ENCODE measurements at regions not wholly inside any gene's neighbourhood (a gene's known extent, or its start where the extent isn't known, plus 50 kb on each side); places are given as distances from the start of the nearest gene placed in this dataset.
A peak's percentile ranks its signal among the peaks of the same experiment; 100 is the strongest.
"Not testable (repeated sequence)": the region's sequence is repeated elsewhere in the genome, so short reads cannot be mapped to it uniquely, and the experiment has no call there.

GRCh38 chr3:139095803-139096466 lies 51.2 kb upstream of the PRR23C start:
- DNase-seq (ENCODE audit: low spot score): no peak

DNA sequence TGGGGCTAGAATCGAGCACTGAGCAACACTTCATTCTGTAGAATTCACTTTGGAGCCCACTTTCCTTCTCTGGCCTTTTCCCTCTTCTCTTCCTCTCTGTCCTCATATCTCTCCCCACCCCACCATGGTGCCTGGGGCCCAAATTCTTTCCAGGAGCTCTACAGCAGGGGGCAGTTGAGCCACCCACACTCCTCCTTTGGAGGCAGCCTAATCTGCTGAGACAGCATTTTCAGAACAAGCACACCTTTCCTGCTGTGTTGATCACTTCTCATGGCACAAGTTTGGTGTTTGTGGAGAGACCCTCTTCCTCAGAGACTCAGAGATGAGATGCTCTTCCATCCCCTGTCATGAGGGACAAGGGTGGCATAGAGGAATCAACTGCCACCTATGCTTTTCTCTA lies 52.0 kb upstream of the PRR23C start:
- DNase-seq (ENCODE audit: low spot score): no peak

DNA sequence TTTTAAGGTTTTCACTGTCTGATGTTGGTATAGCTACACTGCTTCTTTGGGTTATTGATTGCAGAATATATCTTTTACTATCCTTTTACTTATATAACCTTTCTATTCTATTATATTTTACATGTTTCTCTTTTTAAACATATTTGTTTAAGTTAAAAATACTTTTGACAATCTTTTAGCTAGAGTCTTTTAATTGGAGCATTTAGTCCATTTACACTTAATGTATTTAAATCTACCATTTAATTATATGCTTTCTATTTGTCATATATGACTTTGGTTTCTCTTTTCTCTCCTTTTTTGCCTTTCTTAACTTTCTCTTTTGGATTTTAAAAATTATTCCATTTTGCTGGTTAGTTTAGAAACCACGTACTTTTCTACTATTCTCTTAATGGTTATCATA lies 53.7 kb upstream of the PRR23C start:
- no peak for DNase-seq (ENCODE audit: low spot score)

DNA sequence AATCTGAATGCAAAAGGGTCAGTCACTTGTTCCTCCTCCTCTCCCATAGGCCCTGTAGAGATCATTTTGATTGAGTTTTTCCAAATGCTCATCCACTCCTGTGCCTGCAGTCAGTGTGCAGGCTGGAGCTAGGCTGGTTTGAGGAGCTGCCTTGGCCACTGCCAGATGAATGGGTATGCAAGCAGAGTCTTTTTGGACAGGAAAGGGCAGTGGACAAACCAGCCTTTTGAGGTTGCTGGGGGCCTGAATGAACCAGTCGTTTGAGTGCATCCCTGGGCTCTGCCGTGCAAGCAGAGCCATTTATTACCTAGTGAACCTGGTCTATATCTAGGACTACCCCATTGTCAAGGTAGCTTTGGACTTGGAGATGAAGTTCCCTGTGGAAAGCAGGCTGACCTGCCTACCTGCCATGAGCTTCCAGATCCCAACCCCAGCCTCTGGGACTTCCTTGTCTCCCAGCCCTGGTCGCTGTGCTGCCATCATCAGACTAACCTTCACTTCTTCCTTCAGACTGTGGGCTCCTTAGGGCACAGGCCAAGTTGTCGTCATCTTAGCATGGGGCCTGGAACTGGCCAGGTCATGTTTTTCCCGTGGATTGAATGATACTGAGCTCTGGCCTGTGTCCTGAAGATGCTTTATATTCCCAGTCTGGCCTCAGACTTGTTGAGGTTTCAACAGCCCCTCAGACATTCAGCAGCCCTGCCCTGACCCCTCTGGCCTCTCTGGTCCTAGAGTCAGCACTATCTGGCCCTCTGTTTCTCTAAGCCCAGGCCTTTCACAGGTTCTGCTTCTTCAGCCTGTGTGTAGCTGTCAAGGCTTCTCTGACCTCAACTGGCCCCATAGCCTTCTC lies 55.5 kb upstream of the PRR23C start:
- no peak for DNase-seq (ENCODE audit: low spot score)

DNA sequence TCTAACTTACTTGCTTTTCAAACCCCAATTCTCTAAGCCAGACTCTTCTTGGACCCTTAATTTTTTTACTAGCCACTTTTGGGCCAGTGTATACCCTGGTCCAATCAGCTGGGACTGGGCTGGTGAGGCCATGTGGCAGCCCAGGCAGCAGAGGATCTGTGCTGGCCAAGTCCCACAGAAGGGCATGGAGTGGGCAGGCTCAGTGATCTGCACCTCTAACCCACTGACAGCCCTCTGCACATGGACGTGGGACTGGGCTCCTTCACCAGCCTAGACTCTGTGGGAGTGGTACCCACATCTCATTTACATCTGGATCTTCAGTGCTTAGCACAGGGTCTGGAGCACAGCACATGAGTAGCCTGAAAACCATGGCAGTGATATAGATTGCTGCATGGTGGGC lies 56.1 kb upstream of the PRR23C start:
- DNase-seq (ENCODE audit: low spot score): no peak

DNA sequence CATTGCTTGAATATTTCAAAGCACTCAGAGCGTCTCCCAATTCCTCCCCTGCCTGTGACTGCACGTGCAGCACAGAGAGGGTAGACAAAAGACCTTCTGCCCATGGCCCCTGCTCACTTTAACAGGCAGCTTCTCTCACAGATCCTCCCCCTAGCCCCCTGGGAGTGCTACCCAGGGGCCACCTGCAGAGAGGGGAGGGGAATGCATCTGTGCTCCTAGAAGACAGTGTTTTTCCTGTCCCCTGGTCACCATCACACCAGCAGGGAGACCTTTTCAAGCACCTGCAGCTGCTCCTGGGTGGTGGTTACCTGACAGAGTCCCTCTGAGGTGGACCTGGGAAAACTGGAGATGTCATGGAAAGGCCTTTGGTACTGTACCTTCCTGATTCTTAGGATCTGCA lies 56.7 kb upstream of the PRR23C start:
- no peak for DNase-seq (ENCODE audit: low spot score)

DNA sequence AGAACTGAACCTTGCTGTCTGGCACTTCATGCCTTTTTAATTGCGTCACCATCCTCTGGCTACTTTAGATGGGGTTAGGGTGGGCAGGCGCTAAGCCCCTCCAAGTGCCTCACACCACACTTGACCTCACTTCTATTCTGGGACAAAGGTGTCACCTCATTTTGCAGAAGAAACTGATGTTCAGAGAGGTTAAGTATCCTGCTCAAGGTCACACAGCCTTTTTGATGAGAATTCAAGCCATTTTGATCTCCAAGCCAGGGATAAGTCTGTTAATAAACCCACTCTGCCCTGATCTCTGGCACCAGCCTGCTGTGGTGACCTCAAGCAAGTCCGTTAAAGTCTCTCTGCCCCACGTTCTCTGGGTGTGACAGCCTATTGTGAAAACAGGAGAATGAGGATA lies 58.8 kb upstream of the PRR23C start:
- DNase-seq (ENCODE audit: low spot score): no peak

DNA sequence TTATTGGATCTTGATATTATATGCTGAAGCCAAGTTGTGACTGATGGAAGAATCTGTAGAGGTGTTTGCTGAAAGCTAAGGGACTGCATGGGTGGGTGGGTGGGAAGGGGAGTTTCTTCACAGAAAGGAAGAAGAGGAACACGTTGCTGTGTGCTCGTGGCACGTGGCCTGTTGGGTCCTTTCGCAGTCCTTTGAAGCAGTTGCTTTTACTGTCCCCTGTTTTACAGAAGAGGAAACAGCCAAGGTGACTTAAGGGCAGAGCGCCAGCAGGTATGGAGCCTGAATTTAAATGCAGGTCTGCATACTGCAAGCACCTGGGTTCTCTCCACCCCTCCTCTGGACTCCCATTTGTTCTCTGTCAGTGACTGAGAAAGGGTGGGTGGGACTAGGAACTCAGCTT lies 59.4 kb upstream of the PRR23C start:
- DNase-seq (ENCODE audit: low spot score): no peak

DNA sequence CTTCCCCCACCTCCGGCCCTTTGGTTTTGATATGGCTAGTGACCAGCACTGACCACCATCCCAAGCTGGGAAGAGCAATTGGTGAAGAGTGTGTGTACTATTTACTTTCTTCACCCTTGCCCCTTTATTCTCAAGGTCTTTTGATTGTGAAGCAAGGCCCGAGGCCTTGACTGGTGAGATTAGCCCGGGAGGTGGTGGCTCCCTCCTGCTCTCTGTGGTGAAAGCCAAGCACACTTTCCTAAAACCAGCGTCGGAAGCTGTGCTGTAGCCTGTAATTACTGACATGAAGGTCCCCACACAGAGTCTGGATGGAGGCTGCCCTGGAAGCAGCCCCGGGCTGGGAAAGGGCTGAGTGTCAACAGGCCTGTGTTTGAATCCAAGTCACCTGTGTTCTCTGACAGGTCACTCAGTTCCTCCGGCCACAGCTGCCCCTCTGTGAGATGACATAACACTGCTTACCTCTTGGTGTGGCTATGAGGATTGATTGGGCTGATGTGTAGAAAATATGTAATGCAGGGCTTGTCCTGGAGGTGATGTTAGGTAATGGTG lies 60.5 kb upstream of the PRR23C start:
- no peak for DNase-seq (ENCODE audit: low spot score)

GRCh38 chr3:139106013-139106932 lies 61.6 kb upstream of the PRR23C start:
- DNase-seq (ENCODE audit: low spot score): no peak

- DNase-seq (ENCODE audit: low spot score): no peak
Observed at GRCh38 chr3:139107424-139108252, 62.9 kb upstream of the PRR23C start.

- no peak for DNase-seq (ENCODE audit: low spot score)
Observed at GRCh38 chr3:139108253-139108969, 63.7 kb upstream of the PRR23C start.

GRCh38 chr3:139109271-139109670 lies 64.6 kb upstream of the PRR23C start:
- no peak for DNase-seq (ENCODE audit: low spot score)

DNA sequence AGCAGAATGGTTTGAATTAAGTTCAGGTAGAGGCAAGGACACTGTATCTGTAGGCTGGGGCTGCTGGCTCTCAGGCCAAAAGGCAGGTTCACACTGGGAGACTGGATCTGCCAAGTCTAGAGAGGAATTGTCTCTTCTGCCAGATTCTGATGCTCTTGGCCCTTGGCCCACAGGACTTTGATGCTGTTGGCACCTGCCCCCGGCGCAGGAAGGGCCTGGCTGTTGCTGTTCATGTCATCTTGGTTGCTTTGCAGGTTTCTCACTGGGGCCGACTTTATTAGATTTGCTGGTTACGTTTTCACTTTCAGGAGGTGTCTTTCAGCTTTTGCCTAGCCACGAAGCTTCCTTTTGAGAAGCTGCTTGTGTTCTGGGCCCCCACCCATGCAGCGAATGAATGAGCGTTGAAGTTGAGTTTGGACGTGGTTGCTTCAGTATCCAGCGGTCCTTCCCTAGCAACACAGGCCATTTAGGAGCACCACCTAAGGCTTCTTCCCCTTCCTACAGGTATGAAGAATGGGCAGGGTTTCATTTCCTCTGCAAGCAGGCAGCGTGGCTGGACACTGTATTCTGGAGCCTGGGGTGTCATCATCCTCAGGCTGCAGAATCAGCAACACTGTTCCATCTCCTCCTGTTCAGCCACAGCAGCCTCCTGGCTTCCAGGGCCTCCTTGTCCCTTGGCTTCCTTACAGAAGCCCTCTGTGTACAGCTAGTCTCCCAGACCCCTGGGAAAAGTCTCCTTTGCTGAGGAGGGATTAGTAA lies 65.6 kb upstream of the PRR23C start:
- DNase-seq (ENCODE audit: low spot score): no peak

GRCh38 chr3:139110929-139111328 lies 66.2 kb upstream of the PRR23C start:
- not testable (repeated sequence) for DNase-seq (ENCODE audit: low spot score)

GRCh38 chr3:139111392-139112229 lies 66.9 kb upstream of the PRR23C start:
- DNase-seq (ENCODE audit: low spot score): peak; percentile 77

DNA sequence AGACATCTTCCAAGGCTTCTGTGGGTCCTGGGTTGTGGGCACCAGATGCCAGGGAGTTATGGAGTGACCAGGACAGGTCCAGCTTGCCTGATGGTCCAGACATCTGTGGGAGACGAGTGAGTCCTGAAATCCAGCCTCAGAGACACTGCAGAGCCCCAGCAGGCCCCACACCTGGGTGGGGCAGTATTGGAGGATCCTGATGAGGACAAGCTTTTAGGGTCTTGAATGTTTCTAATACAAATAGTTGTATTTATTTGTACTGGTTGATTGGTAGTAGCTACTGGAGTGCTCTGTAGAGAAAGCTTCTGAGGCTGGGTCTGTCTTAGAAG lies 67.5 kb upstream of the PRR23C start:
- DNase-seq (ENCODE audit: low spot score): no peak

GRCh38 chr3:139113231-139113992 lies 68.7 kb upstream of the PRR23C start:
- DNase-seq (ENCODE audit: low spot score): no peak

All from Ammon's horn (tissue), 1 donor.